ENCODE measurements at regions not wholly inside any gene's neighbourhood (a gene's known extent, or its start where the extent isn't known, plus 50 kb on each side); places are given as distances from the start of the nearest gene placed in this dataset.

DNA sequence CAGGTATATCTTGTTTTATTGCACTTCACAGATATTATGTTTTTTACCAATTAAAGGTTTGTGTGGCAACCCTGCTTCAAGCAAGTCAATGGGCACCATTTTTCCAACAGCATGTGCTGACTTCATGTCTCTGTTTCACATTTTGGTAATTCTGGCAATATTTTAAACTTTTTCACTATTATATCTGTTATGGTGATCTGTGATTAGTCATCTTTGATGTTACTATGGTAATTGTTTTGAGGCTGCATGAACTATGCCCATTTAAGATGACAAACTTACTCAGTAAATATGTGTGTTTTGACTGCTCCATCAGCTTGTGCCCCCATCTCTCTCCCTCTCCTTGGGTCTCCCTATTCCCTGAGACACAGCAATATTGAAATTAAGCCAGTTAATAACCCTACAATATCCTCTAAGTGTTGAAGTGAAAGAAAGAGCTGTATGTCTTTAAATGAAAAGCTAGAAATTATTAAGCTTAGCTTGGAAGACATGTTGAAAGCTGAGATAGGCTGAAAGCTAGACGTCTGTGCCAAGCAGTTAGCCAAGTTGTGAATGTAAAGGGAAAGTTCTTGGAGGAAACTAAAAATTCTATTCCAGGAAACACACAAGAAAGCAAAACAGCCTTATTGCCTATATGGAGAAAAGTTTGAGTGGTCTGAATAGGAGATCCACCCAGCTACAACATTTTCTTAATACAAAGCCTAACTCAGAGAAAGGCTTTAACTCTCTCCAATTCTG is 365.1 kb downstream of the ATP23 start:
- BruUV-seq (replicated peaks), result no TSS peak
- intact Hi-C loops (cut with micrococcal nuclease), result no loop called here
- no peak overlapping the region for H2AFZ ChIP-seq (replicated peaks; ENCODE audit: low read length, poor library complexity)
- H2AK9ac ChIP-seq (replicated peaks; ENCODE audit: low read depth, low read length, poor library complexity), result no peak overlapping the region
- no peak overlapping the region for H2BK15ac ChIP-seq (ENCODE audit: low read depth, low read length)
- H4K5ac ChIP-seq (ENCODE audit: low read depth, low read length), result no peak overlapping the region
- DNase-seq (no peak), ATAC-seq (ENCODE audit: low read depth) (no peak)
- H2BK120ac ChIP-seq (ENCODE audit: low read depth, low read length), result no peak overlapping the region
- H3K56ac ChIP-seq (ENCODE audit: extremely low read depth, insufficient read depth, low read length), result no peak overlapping the region
- H2AK5ac ChIP-seq (ENCODE audit: low read depth, low read length), result no peak overlapping the region
- no peaks in the 10 kb centered on the region for H3K36me3 ChIP-seq (ENCODE audit: control insufficient read depth, insufficient read depth, low read length)
- no peak overlapping the region for H4K91ac ChIP-seq (ENCODE audit: insufficient read depth, low read depth, low read length)
- no peak overlapping the region for H3K4me3 ChIP-seq (ENCODE audit: insufficient read depth, low read depth, low read length)
- ChIA-PET POLR2A (ENCODE audit: unreplicated experiment) (no interaction called here), CTCF (no interaction called here)
- H3K79me1 ChIP-seq (ENCODE audit: low read depth in 1 of 2, low read length in 2 of 2), result no peaks in the 10 kb centered on the region
- no CpG with 5 or more reads among the region's 1 CpG for WGBS, 2 experiments (ENCODE audit: extremely low coverage in 2 of 2, insufficient read length in 1 of 2)
- no peak overlapping the region for H3K9ac ChIP-seq (ENCODE audit: low read depth, low read length)
- H3K9me1 ChIP-seq (ENCODE audit: insufficient read depth, low read length), result peaks cover 3% of the 10 kb centered on the region; the same call in 1 of the 2 replicates
- no peak overlapping the region for H3K4me2 ChIP-seq (ENCODE audit: low read depth, low read length)
- H3K23ac ChIP-seq (ENCODE audit: low read depth, low read length), result no peak overlapping the region
- H4K20me1 ChIP-seq (ENCODE audit: insufficient read depth, low read length), result no peaks in the 10 kb centered on the region
- H4K8ac ChIP-seq (ENCODE audit: low read depth in 2 of 2, low read length in 2 of 2), result no peak overlapping the region
- peaks cover 5% of the 10 kb centered on the region for H3K4me1 ChIP-seq (ENCODE audit: control insufficient read depth, insufficient read depth, low read length)
- H2BK20ac ChIP-seq (ENCODE audit: low read depth, low read length), result no peak overlapping the region
- no peak overlapping the region for H3K14ac ChIP-seq (replicated peaks; ENCODE audit: low read depth, low read length)
- no peak overlapping the region for H3K18ac ChIP-seq (ENCODE audit: low read depth, low read length)
- H3K4ac ChIP-seq (ENCODE audit: low read depth, low read length), result no peak overlapping the region
- H3K9me3 ChIP-seq (ENCODE audit: control insufficient read depth, insufficient read depth, low read length), result peaks cover 6% of the 10 kb centered on the region
- H2BK5ac ChIP-seq (ENCODE audit: low read depth, low read length, poor library complexity, severe bottlenecking), result no peak overlapping the region
- no peaks in the 10 kb centered on the region for H3K27me3 ChIP-seq (ENCODE audit: control insufficient read depth, insufficient read depth, low read length)
- in situ Hi-C loops (cut with MboI; ENCODE audit: low sequenced_read_pairs), result no loop called here
- TF ChIP-seq MXI1 (IDR thresholded peaks at IDR 0.05; ENCODE audit: borderline replicate concordance, low read depth, low read length), result no peak
- TF ChIP-seq FOS (IDR thresholded peaks at IDR 0.05; ENCODE audit: low read depth, low read length), result no peak
- TF ChIP-seq, protein P1, sequence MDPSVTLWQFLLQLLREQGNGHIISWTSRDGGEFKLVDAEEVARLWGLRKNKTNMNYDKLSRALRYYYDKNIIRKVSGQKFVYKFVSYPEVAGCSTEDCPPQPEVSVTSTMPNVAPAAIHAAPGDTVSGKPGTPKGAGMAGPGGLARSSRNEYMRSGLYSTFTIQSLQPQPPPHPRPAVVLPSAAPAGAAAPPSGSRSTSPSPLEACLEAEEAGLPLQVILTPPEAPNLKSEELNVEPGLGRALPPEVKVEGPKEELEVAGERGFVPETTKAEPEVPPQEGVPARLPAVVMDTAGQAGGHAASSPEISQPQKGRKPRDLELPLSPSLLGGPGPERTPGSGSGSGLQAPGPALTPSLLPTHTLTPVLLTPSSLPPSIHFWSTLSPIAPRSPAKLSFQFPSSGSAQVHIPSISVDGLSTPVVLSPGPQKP (IDR thresholded peaks at IDR 0.05; ENCODE audit: borderline replicate concordance, low read depth, low read length), result no peak
- TF ChIP-seq, protein P2, sequence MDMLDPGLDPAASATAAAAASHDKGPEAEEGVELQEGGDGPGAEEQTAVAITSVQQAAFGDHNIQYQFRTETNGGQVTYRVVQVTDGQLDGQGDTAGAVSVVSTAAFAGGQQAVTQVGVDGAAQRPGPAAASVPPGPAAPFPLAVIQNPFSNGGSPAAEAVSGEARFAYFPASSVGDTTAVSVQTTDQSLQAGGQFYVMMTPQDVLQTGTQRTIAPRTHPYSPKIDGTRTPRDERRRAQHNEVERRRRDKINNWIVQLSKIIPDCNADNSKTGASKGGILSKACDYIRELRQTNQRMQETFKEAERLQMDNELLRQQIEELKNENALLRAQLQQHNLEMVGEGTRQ (IDR thresholded peaks at IDR 0.05; ENCODE audit: low read depth, low read length), result no peak
- H3K27ac ChIP-seq (ENCODE audit: insufficient read depth, low read length), result no peak overlapping the region
- dilution Hi-C loops (cut with HindIII; ENCODE audit: low sequenced_read_pairs, unreplicated experiment), result no loop called here
